HCT116 (cell line): ENCODE measurements at regions not wholly inside any gene's neighbourhood (a gene's known extent, or its start where the extent isn't known, plus 50 kb on each side); places are given as distances from the start of the nearest gene placed in this dataset.

ENCODE experiments used
- ATAC-seq: fragments of 200-7000 bp; cut with Tn5 transposase; 2 replicates; pipeline ENCODE4 v1.9.1; 2020; ENCODE audit warnings: mild to moderate bottlenecking, moderate library complexity
- BruUV-seq: library from RNA; stranded (reverse); fragments of 400-500 nt; replicated peaks from 2 replicates; lab custom pipeline; 2021; lab: Mats Ljungman, UMichigan
- CTCF ChIA-PET: fragments of 300-600 bp; sonication (Branson Sonifier 250); formaldehyde crosslinking; loops from one replicate; lab custom pipeline; 2021; ENCODE audit warnings: antibody characterized with exemption; lab: Charles Lee
- POLR2A ChIA-PET: fragments of 300-600, 350-600 bp; sonication (Branson Sonifier 250); formaldehyde crosslinking; loops from one replicate; lab custom pipeline; 2021; ENCODE audit warnings: antibody characterized with exemption; lab: Charles Lee
- RAD21 ChIA-PET, 2 experiments: fragments of 300-600 bp; sonication (Branson Sonifier 250); formaldehyde crosslinking; loops; one replicate each; lab custom pipeline; 2023; ENCODE audit warnings: low total read pairs in 2 of 2; ENCODE audit not compliant: uncharacterized antibody in 2 of 2, unreplicated experiment in 2 of 2, low non-redundant PET in 1 of 2; lab: Charles Lee
- DNase-seq: peaks from one replicate; pipeline ENCODE4 v3.0.0-alpha.2; 2010; ENCODE audit warnings: low read depth, low spot score
- H2AFZ ChIP-seq: fragments of 200-600 bp; shearing (Covaris generic), sonication (generic); 2 replicates; pipeline ENCODE4 v1.6.1; 2017; ENCODE audit warnings: low read depth, mixed run types, mixed read lengths, antibody characterized with exemption, low read length; ENCODE audit not compliant: poor library complexity, severe bottlenecking
- H3K27ac ChIP-seq: 2 replicates; pipeline ENCODE4 v1.5.1; 2012; ENCODE audit warnings: low read depth, low read length
- H3K27me3 ChIP-seq: fragments of 200-600 bp; sonication (generic); 2 replicates; pipeline ENCODE4 v1.6.1; 2016; ENCODE audit warnings: mixed run types, low read length, mixed read lengths; ENCODE audit not compliant: insufficient read depth
- H3K36me3 ChIP-seq, 2 experiments: fragments of 200-500 bp in 1 of 2; fragments of 200-600 bp in 1 of 2; sonication (Bioruptor generic) in 1 of 2; sonication (generic) in 1 of 2; 2 replicates each; pipeline versions ENCODE4 v1.5.1 to v1.6.1; 2014 to 2016; ENCODE audit warnings: low read length in 2 of 2, inconsistent platforms in 1 of 2, mixed read lengths in 1 of 2, mixed run types in 1 of 2; ENCODE audit not compliant: insufficient read depth in 2 of 2, control insufficient read depth in 1 of 2
- H3K4me1 ChIP-seq, 2 experiments: fragments of 200-600 bp in 1 of 2; sonication (generic) in 1 of 2; 2 replicates each; pipeline versions ENCODE4 v1.5.1 to v1.6.1; 2012 to 2017; ENCODE audit warnings: low read length in 2 of 2, inconsistent platforms in 1 of 2, mild to moderate bottlenecking in 1 of 2, mixed read lengths in 1 of 2, mixed run types in 1 of 2, moderate library complexity in 1 of 2; ENCODE audit not compliant: insufficient read depth in 2 of 2, control insufficient read depth in 1 of 2
- H3K4me2 ChIP-seq: fragments of 200-600 bp; sonication (generic); 2 replicates; pipeline ENCODE4 v1.6.1; 2017; ENCODE audit warnings: mixed run types, low read length, mixed read lengths
- H3K4me3 ChIP-seq, 2 experiments: fragments of 200-600 bp in 1 of 2; sonication (generic) in 1 of 2; replicated peaks in 1 of 2; 2 replicates each; pipeline ENCODE4 v1.5.1; 2011 to 2016; ENCODE audit warnings: low read length in 2 of 2, control low read depth in 1 of 2, low read depth in 1 of 2, mild to moderate bottlenecking in 1 of 2, mixed read lengths in 1 of 2, mixed run types in 1 of 2
- H3K79me2 ChIP-seq: fragments of 200-600 bp; sonication (generic); 2 replicates; pipeline ENCODE4 v1.6.1; 2017; ENCODE audit warnings: mild to moderate bottlenecking, mixed run types, low read length, moderate library complexity, mixed read lengths; ENCODE audit not compliant: insufficient read depth
- H3K9ac ChIP-seq: fragments of 200-600 bp; sonication (generic); 2 replicates; pipeline ENCODE4 v1.6.1; 2016; ENCODE audit warnings: low read length, mixed read lengths
- H3K9me2 ChIP-seq: fragments of 200-600 bp; sonication (generic), shearing (Covaris generic); 2 replicates; pipeline ENCODE4 v1.6.1; 2017; ENCODE audit warnings: mixed run types, mild to moderate bottlenecking, moderate library complexity; ENCODE audit not compliant: insufficient read depth
- H3K9me3 ChIP-seq, 2 experiments: fragments of 200-500 bp in 1 of 2; fragments of 200-600 bp in 1 of 2; sonication (Bioruptor generic) in 1 of 2; sonication (generic) in 1 of 2; 2 replicates each; pipeline ENCODE4 v1.6.1; 2014 to 2017; ENCODE audit warnings: low read length in 2 of 2, mixed read lengths in 2 of 2, inconsistent platforms in 1 of 2, low read depth in 1 of 2, mild to moderate bottlenecking in 1 of 2, mixed run types in 1 of 2, moderate library complexity in 1 of 2; ENCODE audit not compliant: control insufficient read depth in 1 of 2, insufficient read depth in 1 of 2
- H4K20me1 ChIP-seq: fragments of 200-600 bp; sonication (generic), shearing (Covaris generic); 2 replicates; pipeline ENCODE4 v1.6.1; 2017; ENCODE audit warnings: mixed run types, mild to moderate bottlenecking, moderate library complexity; ENCODE audit not compliant: insufficient read depth
- EGR1 ChIP-seq: IDR thresholded peaks from 2 replicates; pipeline ENCODE4 v1.6.1; 2012; ENCODE audit warnings: low read depth
- EZH2 ChIP-seq: fragments of 200-600 bp; sonication (generic); IDR thresholded peaks from 2 replicates; pipeline ENCODE4 v1.6.1; 2017; ENCODE audit warnings: antibody characterized with exemption, mixed run types
- FOSL1 ChIP-seq: IDR thresholded peaks from 2 replicates; pipeline ENCODE4 v1.6.1; 2012; ENCODE audit warnings: low read depth
- POLR2A ChIP-seq: IDR thresholded peaks from 2 replicates; pipeline ENCODE4 v1.7.0; 2011; ENCODE audit warnings: borderline replicate concordance; ENCODE audit not compliant: insufficient read depth, insufficient read length; ENCODE audit errors: extremely low read depth
- POLR2AphosphoS5 ChIP-seq: IDR thresholded peaks from 2 replicates; pipeline ENCODE4 v1.6.1; 2011; ENCODE audit warnings: mild to moderate bottlenecking, low read depth, low read length, moderate library complexity
- RAD21 ChIP-seq: IDR thresholded peaks from 2 replicates; pipeline ENCODE4 v1.6.1; 2012; ENCODE audit warnings: low read depth, mild to moderate bottlenecking
- SP1 ChIP-seq: IDR thresholded peaks from 2 replicates; pipeline ENCODE4 v1.6.1; 2012; ENCODE audit warnings: low read depth
- ZFX ChIP-seq: fragments of 450-650 bp; IDR thresholded peaks from 2 replicates; pipeline ENCODE4 v1.6.1; 2017
- ZNF274 ChIP-seq: fragments of 200-500 bp; sonication (Bioruptor generic); IDR thresholded peaks from 2 replicates; pipeline ENCODE4 v1.6.1; 2014; ENCODE audit warnings: mild to moderate bottlenecking, low read depth, low read length, inconsistent platforms
- intact Hi-C: fragments of 100-400 bp; cut with micrococcal nuclease; formaldehyde crosslinking; loops from 2 replicates; pipeline ENCODE4 v1.10.0; 2022
- TF ChIP-seq, protein P1 (sequence below): IDR thresholded peaks from 2 replicates; pipeline ENCODE4 v1.6.1; 2012; ENCODE audit warnings: low read depth
- TF ChIP-seq, protein P2 (sequence below): IDR thresholded peaks from 2 replicates; pipeline ENCODE4 v1.6.1; 2011; ENCODE audit warnings: mild to moderate bottlenecking, low read length, moderate library complexity; ENCODE audit not compliant: insufficient replicate concordance; ENCODE audit errors: extremely low read depth

DNA sequence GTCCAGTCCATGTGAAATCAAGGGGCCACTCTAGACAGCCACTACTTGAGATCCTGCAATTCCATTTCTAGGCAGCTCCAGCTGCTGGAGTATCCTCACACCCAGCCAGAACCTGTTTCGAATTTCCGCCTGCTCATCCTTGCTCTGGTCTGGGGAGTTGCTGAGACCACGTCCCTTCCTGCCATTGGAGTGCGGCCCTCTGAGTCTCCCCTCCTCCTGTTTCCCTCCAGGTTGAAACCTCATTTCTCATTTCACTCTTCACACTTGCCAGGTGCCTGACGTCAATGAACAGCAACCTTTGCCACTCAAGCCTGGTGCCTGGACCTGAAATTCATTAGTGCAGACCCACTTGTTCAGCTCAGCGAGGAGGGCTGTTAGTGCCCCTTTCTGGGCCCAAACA, 307.5 kb upstream of the SHH start:
- Histone ChIP-seq H3K27me3 (no peaks in the 10 kb centered on the region), H2AFZ (no peak overlapping the region), H3K79me2 (no peaks in the 10 kb centered on the region)
- TF ChIP-seq, protein P1, sequence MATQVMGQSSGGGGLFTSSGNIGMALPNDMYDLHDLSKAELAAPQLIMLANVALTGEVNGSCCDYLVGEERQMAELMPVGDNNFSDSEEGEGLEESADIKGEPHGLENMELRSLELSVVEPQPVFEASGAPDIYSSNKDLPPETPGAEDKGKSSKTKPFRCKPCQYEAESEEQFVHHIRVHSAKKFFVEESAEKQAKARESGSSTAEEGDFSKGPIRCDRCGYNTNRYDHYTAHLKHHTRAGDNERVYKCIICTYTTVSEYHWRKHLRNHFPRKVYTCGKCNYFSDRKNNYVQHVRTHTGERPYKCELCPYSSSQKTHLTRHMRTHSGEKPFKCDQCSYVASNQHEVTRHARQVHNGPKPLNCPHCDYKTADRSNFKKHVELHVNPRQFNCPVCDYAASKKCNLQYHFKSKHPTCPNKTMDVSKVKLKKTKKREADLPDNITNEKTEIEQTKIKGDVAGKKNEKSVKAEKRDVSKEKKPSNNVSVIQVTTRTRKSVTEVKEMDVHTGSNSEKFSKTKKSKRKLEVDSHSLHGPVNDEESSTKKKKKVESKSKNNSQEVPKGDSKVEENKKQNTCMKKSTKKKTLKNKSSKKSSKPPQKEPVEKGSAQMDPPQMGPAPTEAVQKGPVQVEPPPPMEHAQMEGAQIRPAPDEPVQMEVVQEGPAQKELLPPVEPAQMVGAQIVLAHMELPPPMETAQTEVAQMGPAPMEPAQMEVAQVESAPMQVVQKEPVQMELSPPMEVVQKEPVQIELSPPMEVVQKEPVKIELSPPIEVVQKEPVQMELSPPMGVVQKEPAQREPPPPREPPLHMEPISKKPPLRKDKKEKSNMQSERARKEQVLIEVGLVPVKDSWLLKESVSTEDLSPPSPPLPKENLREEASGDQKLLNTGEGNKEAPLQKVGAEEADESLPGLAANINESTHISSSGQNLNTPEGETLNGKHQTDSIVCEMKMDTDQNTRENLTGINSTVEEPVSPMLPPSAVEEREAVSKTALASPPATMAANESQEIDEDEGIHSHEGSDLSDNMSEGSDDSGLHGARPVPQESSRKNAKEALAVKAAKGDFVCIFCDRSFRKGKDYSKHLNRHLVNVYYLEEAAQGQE = no peak
- TF ChIP-seq POLR2AphosphoS5 (no peak), RAD21 (no peak), POLR2A (no peak), SP1 (no peak), FOSL1 (no peak), ZNF274 (no peak), EGR1 (no peak), ZFX (no peak), EZH2 (no peak)
- TF ChIP-seq, protein P2, sequence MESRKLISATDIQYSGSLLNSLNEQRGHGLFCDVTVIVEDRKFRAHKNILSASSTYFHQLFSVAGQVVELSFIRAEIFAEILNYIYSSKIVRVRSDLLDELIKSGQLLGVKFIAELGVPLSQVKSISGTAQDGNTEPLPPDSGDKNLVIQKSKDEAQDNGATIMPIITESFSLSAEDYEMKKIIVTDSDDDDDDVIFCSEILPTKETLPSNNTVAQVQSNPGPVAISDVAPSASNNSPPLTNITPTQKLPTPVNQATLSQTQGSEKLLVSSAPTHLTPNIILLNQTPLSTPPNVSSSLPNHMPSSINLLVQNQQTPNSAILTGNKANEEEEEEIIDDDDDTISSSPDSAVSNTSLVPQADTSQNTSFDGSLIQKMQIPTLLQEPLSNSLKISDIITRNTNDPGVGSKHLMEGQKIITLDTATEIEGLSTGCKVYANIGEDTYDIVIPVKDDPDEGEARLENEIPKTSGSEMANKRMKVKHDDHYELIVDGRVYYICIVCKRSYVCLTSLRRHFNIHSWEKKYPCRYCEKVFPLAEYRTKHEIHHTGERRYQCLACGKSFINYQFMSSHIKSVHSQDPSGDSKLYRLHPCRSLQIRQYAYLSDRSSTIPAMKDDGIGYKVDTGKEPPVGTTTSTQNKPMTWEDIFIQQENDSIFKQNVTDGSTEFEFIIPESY = no peak
- TF ChIP-seq, all 23 proteins: peak for 0
- no peak for DNase-seq
- Histone ChIP-seq H3K9me2 (no peaks in the 10 kb centered on the region), H3K4me1 (no peaks in the 10 kb centered on the region), H3K9me3 (no peaks in the 10 kb centered on the region), H3K4me3 (no peak overlapping the region), H4K20me1 (no peaks in the 10 kb centered on the region), H3K27ac (no peak overlapping the region), H3K4me2 (no peak overlapping the region), H3K36me3 (no peaks in the 10 kb centered on the region), H3K9ac (no peak overlapping the region)
- ChIA-PET RAD21 (no interaction called here), CTCF (no interaction called here), POLR2A (no interaction called here)
- no TSS peak for BruUV-seq
- intact Hi-C loops = no loop called here
- ATAC-seq = no peak
